H1 (cell line): ENCODE measurements at regions not wholly inside any gene's neighbourhood (a gene's known extent, or its start where the extent isn't known, plus 50 kb on each side); places are given as distances from the start of the nearest gene placed in this dataset.

Source experiments
- CTCF ChIA-PET: fragments of 300-600 bp; sonication (Branson Sonifier 250); formaldehyde crosslinking; loops from one replicate; lab custom pipeline; 2021; ENCODE audit not compliant: partially characterized antibody; lab: Charles Lee
- POLR2A ChIA-PET: fragments of 300-600 bp; sonication (Branson Sonifier 250); formaldehyde crosslinking; loops from one replicate; lab custom pipeline; 2021; ENCODE audit warnings: inconsistent platforms; ENCODE audit not compliant: partially characterized antibody; lab: Charles Lee
- DNase-seq, 2 experiments: peaks; one replicate each; pipeline versions ENCODE4 v3.0.0 to v3.0.0-alpha.2; 2010 to 2022; ENCODE audit warnings: low spot score in 2 of 2, low read depth in 1 of 2, mixed read lengths in 1 of 2
- FAIRE-seq: peaks from 2 replicates; lab custom pipeline; 2011; peaks lifted over from hg19 to GRCh38; lab: Jason Lieb, UNC
- H2AFZ ChIP-seq: 2 replicates; pipeline ENCODE4 v1.8.1; 2012; ENCODE audit warnings: low read length, inconsistent platforms
- H2AK5ac ChIP-seq: 2 replicates; pipeline ENCODE4 v1.6.1; 2013; ENCODE audit warnings: low read depth, low read length
- H2BK120ac ChIP-seq: replicated peaks from 2 replicates; pipeline ENCODE3; 2013; ENCODE audit warnings: low read depth, low read length, inconsistent platforms
- H2BK12ac ChIP-seq: 2 replicates; pipeline ENCODE4 v1.6.1; 2013; ENCODE audit warnings: low read depth, low read length
- H2BK15ac ChIP-seq: 2 replicates; pipeline ENCODE4 v1.6.1; 2013; ENCODE audit warnings: low read length
- H2BK20ac ChIP-seq: 2 replicates; pipeline ENCODE4 v1.6.1; 2013; ENCODE audit warnings: low read length
- H2BK5ac ChIP-seq: 2 replicates; pipeline ENCODE4 v1.6.1; 2013; ENCODE audit warnings: low read depth, low read length
- H3K14ac ChIP-seq: 2 replicates; pipeline ENCODE4 v1.6.1; 2013; ENCODE audit warnings: inconsistent platforms; ENCODE audit not compliant: insufficient read length
- H3K18ac ChIP-seq: 2 replicates; pipeline ENCODE4 v1.6.1; 2013; ENCODE audit warnings: low read length; ENCODE audit errors: extremely low read depth
- H3K23ac ChIP-seq: 2 replicates; pipeline ENCODE4 v1.6.1; 2013; ENCODE audit warnings: inconsistent platforms; ENCODE audit not compliant: insufficient read length
- H3K23me2 ChIP-seq: 2 replicates; pipeline ENCODE4 v1.6.1; 2013; ENCODE audit warnings: low read depth, low read length
- H3K27ac ChIP-seq: 2 replicates; pipeline ENCODE4 v1.6.1; 2011; ENCODE audit warnings: low read depth, low read length, inconsistent platforms
- H3K27me3 ChIP-seq, 4 experiments: replicated peaks in 1 of 4; 1 replicate in 1 of 4; 2 replicates in 3 of 4; pipeline versions ENCODE4 v1.6.1 to v1.8.1; 2011 to 2013; ENCODE audit warnings: low read length in 3 of 4, mild to moderate bottlenecking in 3 of 4, inconsistent platforms in 2 of 4, mixed read lengths in 2 of 4, moderate library complexity in 1 of 4; ENCODE audit not compliant: control insufficient read depth in 3 of 4, insufficient read depth in 3 of 4; ENCODE audit errors: extremely low read depth in 1 of 4
- H3K36me3 ChIP-seq, 4 experiments: 2 replicates each; pipeline versions ENCODE4 v1.6.1 to v1.8.1; 2011 to 2013; ENCODE audit warnings: mild to moderate bottlenecking in 4 of 4, low read length in 3 of 4, moderate library complexity in 2 of 4, control low read depth in 1 of 4, inconsistent platforms in 1 of 4; ENCODE audit not compliant: insufficient read depth in 4 of 4, control insufficient read depth in 2 of 4
- H3K4ac ChIP-seq: replicated peaks from 2 replicates; pipeline ENCODE3; 2013; ENCODE audit warnings: low read length, low read depth, mixed read lengths, inconsistent platforms; ENCODE audit not compliant: insufficient read length
- H3K4me1 ChIP-seq, 4 experiments: replicated peaks in 1 of 4; 1 replicate in 1 of 4; 2 replicates in 3 of 4; pipeline versions ENCODE4 v1.6.1 to v1.8.1; 2011 to 2013; ENCODE audit warnings: low read length in 3 of 4, inconsistent platforms in 2 of 4, mixed read lengths in 1 of 4; ENCODE audit not compliant: insufficient read depth in 4 of 4, control insufficient read depth in 3 of 4
- H3K4me2 ChIP-seq, 2 experiments: 2 replicates each; pipeline versions ENCODE4 v1.6.1 to v1.8.1; 2011 to 2013; ENCODE audit warnings: low read depth in 2 of 2, low read length in 2 of 2, control low read depth in 1 of 2, inconsistent platforms in 1 of 2, mild to moderate bottlenecking in 1 of 2; ENCODE audit not compliant: insufficient read depth in 1 of 2
- H3K4me3 ChIP-seq, 4 experiments: fragments of 200-600, 300-600 bp in 1 of 4; sonication (generic), shearing (Covaris generic), sonication (Bioruptor Twin) in 1 of 4; 2 replicates each; pipeline versions ENCODE4 v1.5.1 to v1.8.1; 2011 to 2016; ENCODE audit warnings: low read length in 4 of 4, low read depth in 3 of 4, control low read depth in 2 of 4, inconsistent platforms in 2 of 4, mild to moderate bottlenecking in 2 of 4, mixed read lengths in 1 of 4, moderate library complexity in 1 of 4; ENCODE audit not compliant: insufficient read depth in 2 of 4; ENCODE audit errors: extremely low read depth in 1 of 4
- H3K56ac ChIP-seq: replicated peaks from 2 replicates; pipeline ENCODE3; 2013; ENCODE audit warnings: low read depth, mild to moderate bottlenecking, mixed read lengths, low read length, inconsistent platforms; ENCODE audit not compliant: insufficient read length
- H3K79me1 ChIP-seq: 2 replicates; pipeline ENCODE4 v1.6.1; 2013; ENCODE audit warnings: low read depth, low read length, control low read depth
- H3K79me2 ChIP-seq, 2 experiments: 2 replicates each; pipeline versions ENCODE4 v1.6.1 to v1.8.1; 2012 to 2013; ENCODE audit warnings: low read length in 2 of 2, mild to moderate bottlenecking in 2 of 2, inconsistent platforms in 1 of 2; ENCODE audit not compliant: insufficient read depth in 2 of 2, control insufficient read depth in 1 of 2
- H3K9ac ChIP-seq, 4 experiments: replicated peaks in 1 of 4; 1 replicate in 1 of 4; 2 replicates in 3 of 4; pipeline versions ENCODE4 v1.6.1 to v1.8.1; 2011 to 2013; ENCODE audit warnings: low read depth in 3 of 4, low read length in 3 of 4, control low read depth in 2 of 4, mild to moderate bottlenecking in 2 of 4, moderate library complexity in 2 of 4, inconsistent platforms in 1 of 4; ENCODE audit errors: extremely low read depth in 1 of 4
- H3K9me3 ChIP-seq, 2 experiments: 2 replicates each; pipeline versions ENCODE4 v1.6.1 to v1.8.1; 2012 to 2013; ENCODE audit warnings: mild to moderate bottlenecking in 2 of 2, moderate library complexity in 2 of 2, control low read depth in 1 of 2, inconsistent platforms in 1 of 2, low read depth in 1 of 2, low read length in 1 of 2, mixed read lengths in 1 of 2; ENCODE audit not compliant: insufficient read depth in 2 of 2
- H4K20me1 ChIP-seq, 2 experiments: replicated peaks in 1 of 2; 2 replicates each; pipeline versions ENCODE3 to v1.8.1; 2011 to 2013; ENCODE audit warnings: inconsistent platforms in 2 of 2, low read length in 2 of 2, mild to moderate bottlenecking in 1 of 2; ENCODE audit not compliant: insufficient read depth in 2 of 2, control insufficient read depth in 1 of 2
- H4K5ac ChIP-seq: 2 replicates; pipeline ENCODE4 v1.6.1; 2013; ENCODE audit warnings: low read length, low read depth, mixed read lengths, inconsistent platforms; ENCODE audit not compliant: insufficient read length
- H4K8ac ChIP-seq: 2 replicates; pipeline ENCODE4 v1.8.0; 2013; ENCODE audit warnings: mild to moderate bottlenecking, moderate library complexity, low read length, inconsistent platforms; ENCODE audit not compliant: insufficient read depth; ENCODE audit errors: extremely low read depth
- H4K91ac ChIP-seq: replicated peaks from 2 replicates; pipeline ENCODE3; 2013; ENCODE audit warnings: low read length, mixed read lengths, inconsistent platforms; ENCODE audit not compliant: insufficient read length
- BACH1 ChIP-seq: IDR thresholded peaks from 2 replicates; pipeline ENCODE4 v1.6.1; 2012; ENCODE audit warnings: low read length, improper control_type of control experiment
- CTCF ChIP-seq, 3 experiments: IDR thresholded peaks; 1 replicate in 2 of 3; 2 replicates in 1 of 3; pipeline versions ENCODE4 v1.5.1 to v1.6.1; 2011; ENCODE audit warnings: low read length in 3 of 3, mild to moderate bottlenecking in 3 of 3, inconsistent platforms in 2 of 3, low read depth in 1 of 3, moderate library complexity in 1 of 3; ENCODE audit not compliant: insufficient read depth in 1 of 3; ENCODE audit errors: control extremely low read depth in 1 of 3
- GABPA ChIP-seq: IDR thresholded peaks from 2 replicates; pipeline ENCODE4 v1.6.1; 2011; ENCODE audit warnings: mild to moderate bottlenecking, low read length, moderate library complexity, borderline replicate concordance; ENCODE audit not compliant: insufficient read depth
- RBBP5 ChIP-seq: IDR thresholded peaks from 2 replicates; pipeline ENCODE4 v1.7.1; 2012; ENCODE audit warnings: low read depth, mild to moderate bottlenecking, inconsistent platforms, low read length, moderate library complexity, borderline replicate concordance
- SRF ChIP-seq: IDR thresholded peaks from 2 replicates; pipeline ENCODE4 v1.6.1; 2011; ENCODE audit warnings: mild to moderate bottlenecking, low read depth, low read length, moderate library complexity
- SUZ12 ChIP-seq: fragments of 200-600 bp; sonication (generic); IDR thresholded peaks from 2 replicates; pipeline ENCODE4 v1.6.1; 2012; ENCODE audit warnings: mild to moderate bottlenecking, inconsistent platforms, low read length, moderate library complexity, mixed read lengths
- WGBS, 2 experiments: shearing (Covaris generic) in 1 of 2; methylation state at CpG; one replicate each; pipeline versions ENCODE4 v1.1.6 to v1.1.7; 2013 to 2015; ENCODE audit warnings: low lambda C conversion rate in 2 of 2, mixed read lengths in 2 of 2, inconsistent platforms in 1 of 2, low coverage in 1 of 2, missing lambda C conversion rate in 1 of 2; ENCODE audit not compliant: insufficient replicate concordance in 2 of 2, insufficient coverage in 1 of 2, insufficient read length in 1 of 2; ENCODE audit errors: extremely low coverage in 1 of 2, missing lambda C conversion rate in 1 of 2; 5-methylcytosine and 5-hydroxymethylcytosine counted together

GRCh38 chr3:65030014-65030627 lies 342.3 kb upstream of the ADAMTS9 start:
- Histone ChIP-seq H2BK5ac (no peak overlapping the region), H3K4ac (no peak overlapping the region), H2AK5ac (no peak overlapping the region), H2BK120ac (no peak overlapping the region), H3K4me2 (no peak overlapping the region), H4K91ac (no peak overlapping the region), H3K27me3 (no peaks in the 10 kb centered on the region), H3K4me3 (no peak overlapping the region), H4K5ac (no peak overlapping the region), H3K23ac (no peak overlapping the region), H2BK20ac (no peak overlapping the region), H3K79me1 (no peaks in the 10 kb centered on the region), H3K23me2 (no peaks in the 10 kb centered on the region), H3K9me3 (no peaks in the 10 kb centered on the region), H3K56ac (no peak overlapping the region), H3K27ac (no peak overlapping the region), H3K18ac (no peak overlapping the region), H3K14ac (no peak overlapping the region), H3K9ac (no peak overlapping the region), H4K8ac (no peak overlapping the region), H2AFZ (no peak overlapping the region), H3K79me2 (no peaks in the 10 kb centered on the region), H3K36me3 (no peaks in the 10 kb centered on the region), H2BK15ac (no peak overlapping the region), H4K20me1 (no peaks in the 10 kb centered on the region), H2BK12ac (no peak overlapping the region), H3K4me1 (peaks cover 0 to 3% (median 1%) of the 10 kb centered on the region in 4 experiments; a peak in 3 of 7 replicates)
- CTCF ChIA-PET: interaction anchor here (0.6 to 1.1 kb wide), 3 partner anchors 9 to 349 kb away, joined by 3 read pairs; no protein-coding TSS in a partner anchor
- TF ChIP-seq SUZ12 (no peak), BACH1 (no peak), SRF (no peak), CTCF (IDR thresholded peaks at IDR 0.05; ENCODE audit: control extremely low read depth in 1 of 3, insufficient read depth in 1 of 3, low read depth in 1 of 3, low read length in 3 of 3) (no peak), GABPA (no peak), RBBP5 (no peak)
- 93% methylated on average over 4 of the region's 4 CpGs; no CpG with 5 or more reads in 1 of the 2 experiments for WGBS, 2 experiments
- DNase-seq (no peak), FAIRE-seq (no peak)
- POLR2A ChIA-PET: no interaction called here
